T-helper 9 cell (primary cell): ENCODE measurements at regions not wholly inside any gene's neighbourhood (a gene's known extent, or its start where the extent isn't known, plus 50 kb on each side); places are given as distances from the start of the nearest gene placed in this dataset.
"Not testable (repeated sequence)": the region's sequence is repeated elsewhere in the genome, so short reads cannot be mapped to it uniquely, and the experiment has no call there.

ENCODE experiments used
- DNase-seq: peaks from one replicate; pipeline ENCODE4 v3.0.0-alpha.2; 2020

DNA sequence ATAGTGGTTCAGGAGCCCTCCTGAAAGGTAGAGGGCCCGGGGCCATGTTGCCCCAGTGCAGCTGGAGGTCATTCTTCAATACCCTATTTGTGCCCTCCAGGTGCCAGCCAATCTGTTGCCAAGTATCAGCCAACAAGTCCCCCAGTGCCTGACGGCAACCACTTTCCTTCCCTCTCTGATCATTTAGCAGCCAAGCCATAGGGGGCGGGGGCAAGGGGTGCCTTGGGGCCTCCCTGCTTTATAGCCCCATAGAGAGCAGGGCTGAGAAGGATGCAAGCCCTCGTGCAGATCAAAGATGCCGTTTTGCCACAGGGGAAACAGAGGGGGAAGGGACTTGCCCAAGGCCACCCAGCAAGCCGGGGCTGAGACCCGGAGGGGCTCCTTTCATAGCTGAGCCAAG, 149.0 kb upstream of the CHST15 start:
- no peak for DNase-seq

DNA sequence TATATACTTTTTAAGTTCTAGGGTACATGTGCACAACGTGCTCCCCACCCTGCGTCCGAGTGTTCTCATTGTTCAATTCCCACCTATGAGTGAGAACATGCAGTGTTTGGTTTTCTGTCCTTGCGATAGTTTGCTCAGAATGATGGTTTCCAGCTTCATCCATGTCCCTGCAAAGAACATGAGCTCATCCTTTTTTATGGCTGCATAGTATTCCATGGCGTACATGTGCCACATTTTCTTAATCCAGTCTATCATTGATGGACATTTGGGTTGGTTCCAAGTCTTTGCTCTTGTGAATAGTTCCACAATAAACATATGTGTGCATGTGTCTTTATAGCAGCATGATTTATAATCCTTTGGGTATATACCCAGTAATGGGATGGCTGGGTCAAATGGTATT, 148.1 kb upstream of the CHST15 start:
- DNase-seq: not testable (repeated sequence)

DNA sequence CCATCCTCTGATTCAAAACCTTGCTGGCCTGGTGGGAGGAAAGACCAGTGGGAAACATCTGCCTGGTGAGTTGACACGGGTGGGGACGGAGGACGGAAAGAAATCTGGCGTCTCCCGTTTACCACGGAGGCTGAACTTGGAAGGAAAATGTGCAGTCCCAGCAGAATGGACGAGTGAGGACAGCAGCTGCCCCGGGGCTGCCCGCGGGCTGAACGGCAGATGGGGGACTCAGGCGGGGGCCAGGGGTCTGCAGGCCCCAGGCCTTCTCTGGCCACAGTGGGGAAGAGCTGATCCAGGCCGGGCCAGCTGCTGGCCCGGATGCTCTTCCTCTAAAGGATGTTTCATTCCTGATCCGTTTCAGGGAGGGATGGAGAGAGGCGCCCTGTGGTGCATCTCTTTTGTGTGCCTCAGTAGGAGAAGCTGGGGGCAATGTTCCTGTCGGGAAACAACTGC, 147.5 kb upstream of the CHST15 start:
- DNase-seq: no peak

DNA sequence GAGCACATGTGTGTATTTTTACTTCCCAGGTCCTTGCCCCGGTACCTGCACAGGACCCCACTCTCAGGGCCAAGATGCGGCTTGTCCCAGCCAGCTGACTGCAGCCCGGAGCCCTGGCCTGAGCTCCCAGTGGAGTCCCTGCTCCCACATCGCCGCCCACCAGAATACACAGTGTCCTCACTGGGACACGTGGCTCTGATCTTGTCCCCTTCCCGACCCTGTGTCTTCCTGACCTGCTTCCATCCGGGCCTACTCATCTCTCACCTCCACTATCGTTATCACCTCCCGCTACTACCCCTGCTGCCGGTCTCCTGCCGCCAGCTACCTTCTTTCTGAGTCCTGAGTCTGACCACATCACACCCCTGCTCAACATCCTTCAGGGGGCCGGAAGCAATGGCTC, 146.3 kb upstream of the CHST15 start:
- DNase-seq: no peak

DNA sequence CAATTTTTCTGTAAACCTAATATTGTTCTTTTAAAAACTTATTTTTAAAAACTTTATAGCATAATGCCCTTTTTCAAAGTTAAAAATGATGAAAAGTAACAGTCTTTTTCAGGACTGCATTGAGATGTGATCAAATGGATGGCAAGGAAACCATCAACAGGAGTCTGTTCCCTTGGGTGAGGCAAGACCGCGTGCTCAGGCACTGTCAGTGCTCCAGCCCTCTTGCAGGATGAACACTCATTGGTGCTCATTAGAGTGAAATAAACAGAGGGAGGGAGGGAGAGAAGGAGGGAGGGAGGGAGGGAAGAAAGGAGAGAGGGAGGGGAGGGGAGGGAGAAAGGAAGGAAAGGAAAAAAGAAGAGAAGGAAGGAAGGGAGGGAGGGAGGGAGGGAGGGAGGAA, 145.7 kb upstream of the CHST15 start:
- DNase-seq: no peak

DNA sequence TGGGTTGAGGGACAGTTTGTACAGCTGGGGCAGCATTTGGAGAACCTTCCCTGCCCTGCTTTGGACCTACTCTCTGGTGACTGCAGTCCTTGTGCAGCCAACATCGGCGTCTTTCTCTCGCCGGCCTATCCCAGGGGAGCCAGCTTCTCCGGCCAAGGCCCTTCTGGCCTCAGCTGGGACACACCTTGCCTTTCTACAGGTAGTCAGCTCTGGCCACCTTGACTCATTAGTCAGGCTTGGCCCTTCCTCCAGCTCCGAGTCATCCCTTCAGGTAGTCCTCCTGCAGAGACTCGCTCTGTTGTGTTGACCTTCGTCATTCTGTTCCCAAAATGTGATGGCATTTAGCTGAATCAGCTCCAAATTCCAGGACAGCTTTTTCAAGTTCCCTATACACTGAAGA, 145.0 kb upstream of the CHST15 start:
- no peak for DNase-seq

DNA sequence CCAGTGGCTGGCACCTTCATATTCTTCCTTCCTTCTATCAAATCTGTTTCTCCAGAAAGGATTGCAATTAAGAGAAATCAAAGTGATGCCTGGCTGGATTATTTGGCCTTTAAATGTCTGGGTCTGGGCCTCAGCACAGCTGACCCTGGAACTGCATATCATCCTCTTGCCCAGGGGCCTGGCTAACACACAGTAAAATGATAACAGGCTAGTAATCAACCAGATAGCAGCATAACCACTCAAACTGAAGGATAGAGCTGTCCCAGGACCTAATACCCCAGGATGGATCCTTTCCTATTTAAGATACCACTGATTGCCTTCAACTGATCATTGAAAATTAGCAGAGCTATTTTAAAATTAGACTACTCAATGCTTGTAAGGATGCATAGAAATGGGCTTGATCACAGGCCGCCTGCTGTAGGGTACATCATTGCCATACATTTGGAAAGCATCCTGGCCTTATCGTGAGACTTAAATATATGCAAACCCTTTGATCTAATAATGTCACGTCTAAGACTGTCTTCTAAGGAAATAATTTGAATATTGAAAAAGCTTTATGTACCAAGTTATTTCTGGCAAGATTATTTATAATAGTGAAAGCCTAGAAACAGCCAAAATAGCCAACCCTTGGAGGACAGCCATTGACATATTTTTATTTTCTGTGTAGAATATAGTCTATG, 144.0 kb upstream of the CHST15 start:
- DNase-seq: no peak

DNA sequence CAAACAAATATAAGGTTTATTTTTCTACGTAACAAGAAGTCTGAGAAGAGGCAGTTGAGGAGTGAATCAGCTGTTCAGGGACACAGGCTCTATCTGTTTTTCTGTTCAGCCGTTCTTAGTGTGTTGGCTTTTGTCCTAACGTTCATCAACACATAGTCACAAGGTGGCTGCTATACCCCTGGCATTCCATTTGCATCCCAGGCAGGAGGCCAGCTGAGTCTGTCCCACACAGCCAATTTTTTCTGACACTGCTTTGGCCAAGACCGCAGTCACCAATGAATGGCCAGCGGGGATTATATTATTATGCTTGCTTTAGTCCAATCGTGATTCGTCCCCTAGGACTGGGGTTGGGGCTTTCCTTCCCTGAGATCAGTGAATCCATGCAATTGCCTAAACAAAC, 143.4 kb upstream of the CHST15 start:
- DNase-seq: no peak

DNA sequence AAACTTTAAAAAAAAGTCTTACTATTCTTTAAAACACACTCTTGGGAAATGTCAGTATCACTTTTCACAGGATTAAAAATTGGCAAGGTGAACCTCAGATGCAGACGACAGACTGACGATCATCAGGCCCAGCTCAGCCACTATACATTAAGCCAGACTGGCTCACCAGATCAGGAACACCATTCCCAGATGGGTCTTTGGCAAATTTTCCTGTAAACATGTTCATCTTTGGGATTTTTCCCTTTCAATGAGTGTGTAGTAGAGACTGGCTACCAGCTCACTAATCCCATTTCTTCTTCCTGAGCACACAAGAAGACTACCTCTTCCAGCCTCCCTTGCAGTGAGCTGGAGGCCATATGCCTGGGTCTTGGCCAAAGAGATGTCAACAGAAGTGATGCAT, 142.7 kb upstream of the CHST15 start:
- DNase-seq: no peak

DNA sequence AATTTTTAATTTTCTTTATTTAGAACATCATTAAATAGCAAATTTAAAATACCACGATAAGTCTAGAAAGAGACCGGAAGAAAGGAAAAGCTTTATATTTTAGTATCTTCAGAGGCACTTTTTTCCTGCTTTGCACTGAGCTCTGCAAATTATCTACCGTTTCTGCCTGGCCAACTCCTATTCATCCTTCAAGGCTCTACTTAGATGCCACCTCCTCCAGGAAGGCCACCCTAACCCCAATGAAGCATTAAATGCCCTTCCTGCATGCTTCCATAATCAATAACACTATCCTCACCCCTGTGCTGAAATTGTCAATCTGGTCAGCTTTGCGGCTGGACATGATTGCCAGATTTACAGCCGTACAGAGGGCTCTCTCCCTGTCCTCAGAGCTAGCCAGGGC, 141.8 kb upstream of the CHST15 start:
- no peak for DNase-seq

DNA sequence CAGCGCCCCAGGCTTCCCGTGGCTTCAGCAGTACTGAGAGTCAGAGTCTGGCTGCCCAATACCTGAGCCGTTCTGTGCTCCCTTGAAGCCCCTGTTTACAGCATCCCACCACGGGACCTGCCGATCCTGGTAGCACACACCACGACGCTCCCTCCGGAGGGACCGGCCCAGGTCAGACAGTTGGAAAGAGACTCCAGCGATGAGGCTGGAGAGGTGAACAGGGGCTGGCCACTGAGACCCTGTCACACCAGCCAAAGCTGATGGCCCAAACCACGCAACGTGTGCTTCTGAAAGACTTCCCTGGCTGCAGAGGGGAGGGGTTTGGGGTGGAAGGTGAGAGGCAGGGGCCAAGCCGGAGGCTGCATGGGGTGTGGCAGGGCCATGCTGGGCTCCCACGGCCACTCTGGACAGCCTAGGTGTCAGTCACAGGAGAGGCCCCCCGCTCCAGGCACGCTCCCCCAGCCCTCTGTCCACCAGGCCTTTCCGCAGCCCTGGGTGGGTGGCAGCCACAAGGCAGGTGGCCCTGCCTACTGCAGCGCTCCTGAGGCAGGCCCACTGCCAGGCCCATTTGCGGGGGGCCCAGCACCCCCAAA, 140.2 kb upstream of the CHST15 start:
- DNase-seq: no peak

DNA sequence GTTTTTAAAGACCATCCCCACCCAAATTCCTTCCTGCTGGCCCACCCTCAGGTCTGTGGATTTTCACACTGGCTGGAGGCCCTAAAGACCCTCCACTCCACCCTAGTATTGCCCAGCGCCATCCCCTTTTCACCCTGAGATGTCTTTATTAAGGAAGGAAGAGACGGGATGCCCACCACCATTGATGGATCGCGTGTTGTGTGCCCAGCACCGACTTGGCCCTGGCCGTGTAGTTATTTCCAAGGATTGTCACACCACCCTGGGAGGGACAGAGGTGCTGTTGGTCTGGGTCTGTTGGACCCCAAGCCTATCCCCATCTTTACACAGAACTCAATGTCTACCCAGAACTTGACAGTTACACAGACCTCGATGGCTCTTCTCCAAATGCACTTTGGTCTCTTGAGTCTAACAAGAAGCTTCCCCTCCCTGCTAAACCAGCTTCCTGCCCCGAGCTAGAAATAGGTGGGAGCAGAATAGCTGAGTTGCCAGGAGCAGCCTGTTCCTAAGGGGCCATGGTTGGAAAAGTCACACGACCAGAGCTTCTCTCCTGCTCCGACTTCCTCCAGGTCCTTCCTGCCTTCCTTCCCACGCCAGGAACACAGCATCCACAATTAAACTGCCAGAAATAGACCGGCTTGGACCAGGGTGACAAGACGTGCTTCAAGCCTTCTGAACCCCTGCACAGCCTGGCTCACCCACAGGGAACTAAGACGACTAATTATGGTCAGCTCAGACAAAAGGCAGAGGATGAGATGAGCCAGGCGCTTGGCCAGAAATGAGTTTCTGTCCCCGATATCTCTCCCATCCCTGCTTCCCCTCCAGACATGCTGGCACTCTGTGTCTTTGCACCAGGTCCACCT, 139.5 kb upstream of the CHST15 start:
- no peak for DNase-seq

DNA sequence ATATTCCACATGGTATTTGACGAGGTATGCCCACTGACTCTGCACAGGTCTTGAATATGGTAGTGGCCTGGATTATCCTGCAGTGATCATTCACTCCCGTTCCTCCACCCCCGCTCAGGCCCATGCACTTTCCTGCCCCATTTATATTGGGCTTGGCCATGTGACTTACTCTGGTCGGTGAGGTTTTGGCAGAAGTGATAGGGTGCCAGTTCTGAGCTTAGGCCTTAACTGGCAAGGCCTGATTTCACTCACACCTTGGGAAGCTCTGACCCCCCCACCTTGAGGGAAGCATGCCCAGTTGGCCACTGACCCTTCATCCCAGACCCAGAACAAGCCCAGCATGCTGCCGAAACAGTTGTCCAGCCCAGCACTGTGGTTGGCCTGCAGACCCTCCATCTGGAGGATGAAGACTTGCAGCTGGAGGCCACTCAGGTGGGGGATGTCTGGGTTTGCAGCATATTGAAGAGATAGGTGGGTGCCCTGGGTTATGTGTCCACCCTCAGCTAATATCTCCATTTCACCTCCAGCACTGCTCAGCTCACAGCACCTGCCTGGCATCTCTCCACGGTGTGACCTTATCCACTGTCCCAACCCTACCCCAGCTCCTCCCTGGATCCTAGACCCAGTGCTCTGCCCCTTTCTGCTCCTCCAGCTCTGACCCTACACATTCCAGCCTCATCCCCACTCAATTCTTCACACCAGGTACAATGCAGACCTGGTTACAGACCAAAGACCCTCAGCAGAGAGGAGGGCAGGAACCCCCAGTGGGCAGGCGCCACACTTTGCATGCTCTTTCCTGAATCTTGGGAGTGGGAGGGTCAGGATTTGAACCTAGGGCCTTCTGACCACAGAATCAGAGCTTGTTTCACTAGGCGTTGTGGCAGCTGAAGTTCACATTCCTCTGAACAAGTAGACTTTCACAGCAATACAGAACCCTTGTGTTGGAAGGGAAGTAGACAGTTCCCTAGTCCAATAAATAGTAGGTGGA, 138.1 kb upstream of the CHST15 start:
- DNase-seq: peak; percentile 36

DNA sequence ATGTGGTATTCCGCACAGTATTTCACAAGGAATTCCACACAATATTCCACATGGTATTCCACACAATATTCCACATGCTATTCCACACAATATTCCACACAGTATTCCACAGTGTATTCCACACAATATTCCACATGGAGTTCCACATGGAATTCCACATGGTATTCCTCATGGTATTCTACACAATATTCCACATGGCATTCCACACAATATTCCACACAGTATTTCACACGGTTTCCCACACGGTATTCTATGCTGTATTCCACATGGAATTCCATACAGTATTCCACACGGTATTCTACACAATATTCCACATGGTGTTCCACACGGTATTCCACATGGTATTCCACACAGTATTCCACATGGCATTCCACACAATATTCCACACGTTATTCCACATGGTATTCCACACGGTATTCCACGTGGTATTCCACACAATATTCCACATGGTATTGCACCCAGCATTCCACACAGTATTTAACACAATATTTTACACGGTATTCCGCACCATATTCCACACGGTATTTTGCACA, 137.3 kb upstream of the CHST15 start:
- no peak for DNase-seq

DNA sequence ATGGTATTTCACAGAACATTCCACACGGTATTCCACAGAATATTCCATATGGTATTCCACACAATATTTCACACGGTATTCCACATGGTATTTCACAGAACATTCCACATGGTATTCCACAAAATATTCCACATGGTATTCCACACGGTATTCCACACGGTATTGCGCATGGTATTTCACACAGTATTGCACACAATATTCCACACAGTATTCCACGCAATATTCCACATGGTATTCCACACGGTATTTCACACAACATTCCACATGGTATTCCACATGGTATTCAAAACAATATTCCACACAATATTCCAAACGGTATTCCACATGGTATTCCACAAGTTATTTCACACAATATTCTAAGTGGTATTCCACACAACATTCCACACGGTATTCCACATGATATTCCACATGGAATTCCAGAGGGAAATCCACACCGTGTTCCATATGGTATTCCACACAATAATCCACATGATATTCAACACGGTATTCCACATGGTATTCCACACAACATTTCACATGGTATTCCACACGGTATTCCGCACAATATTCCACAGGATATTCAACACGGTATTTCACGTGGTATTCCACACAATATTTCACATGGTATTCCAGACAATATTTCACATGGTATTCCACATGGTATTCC, 136.7 kb upstream of the CHST15 start:
- DNase-seq: no peak

DNA sequence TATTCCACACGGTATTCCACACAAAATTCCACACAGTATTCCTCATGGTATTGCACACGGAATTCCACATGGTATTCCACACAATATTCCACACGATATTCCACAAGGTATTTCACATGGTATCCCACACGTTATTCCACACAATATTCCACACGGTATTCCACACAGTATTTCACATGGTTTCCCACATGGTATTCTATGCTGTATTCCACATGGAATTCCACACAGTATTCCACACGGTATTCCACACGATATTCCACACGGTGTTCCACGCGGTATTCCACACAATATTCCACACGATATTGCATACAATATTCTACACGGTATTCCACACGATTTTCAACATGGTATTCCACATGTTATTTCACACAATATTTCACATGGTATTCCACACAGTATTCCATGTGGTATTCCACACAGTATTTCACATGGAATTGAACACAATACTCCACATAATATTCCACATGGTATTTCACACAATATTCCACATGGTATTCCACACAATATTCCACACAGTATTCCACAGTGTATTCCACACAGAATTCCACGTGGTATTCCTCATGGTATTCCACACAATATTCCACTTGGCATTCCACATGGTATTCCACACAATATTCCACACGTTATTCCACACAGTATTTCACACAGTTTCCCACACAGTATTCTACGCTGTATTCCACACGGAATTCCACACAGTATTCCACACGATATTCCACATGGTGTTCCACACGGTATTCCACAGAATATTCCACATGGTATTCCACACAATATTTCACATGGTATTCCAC, 136.0 kb upstream of the CHST15 start:
- DNase-seq: no peak

DNA sequence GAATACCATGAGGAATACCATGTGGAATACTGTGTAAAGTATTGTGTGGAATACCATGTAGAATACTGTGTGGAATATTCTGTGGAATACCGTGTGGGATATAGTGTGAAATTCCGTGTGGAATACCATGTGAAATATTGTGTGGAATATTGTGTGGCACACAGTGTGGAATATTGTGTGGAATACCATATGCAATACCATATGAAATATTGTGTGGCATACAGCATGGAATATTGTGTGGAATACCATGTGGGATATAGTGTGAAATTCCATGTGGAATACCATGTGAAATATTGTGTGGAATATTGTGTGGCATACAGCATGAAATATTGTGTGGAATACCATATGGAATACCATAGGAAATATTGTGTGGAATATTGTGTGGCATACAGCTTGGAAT, 135.1 kb upstream of the CHST15 start:
- no peak for DNase-seq

DNA sequence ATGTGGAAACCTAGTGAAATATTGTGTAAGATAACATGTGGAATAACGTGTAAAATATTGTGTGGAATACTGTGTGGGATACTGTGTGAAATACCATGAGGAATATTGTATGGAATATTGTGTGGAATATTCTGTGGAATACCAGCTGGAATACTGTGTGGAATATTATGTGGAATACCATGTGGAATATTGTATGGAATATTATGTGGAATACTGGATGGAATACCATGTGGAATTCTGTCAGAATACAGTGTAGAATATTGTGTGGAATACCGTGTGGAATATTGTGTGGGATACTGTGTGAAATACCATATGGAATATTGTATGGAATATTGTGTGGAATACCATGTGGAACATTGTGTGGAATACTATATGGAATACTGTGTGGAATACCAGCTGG, 134.6 kb upstream of the CHST15 start:
- no peak for DNase-seq

DNA sequence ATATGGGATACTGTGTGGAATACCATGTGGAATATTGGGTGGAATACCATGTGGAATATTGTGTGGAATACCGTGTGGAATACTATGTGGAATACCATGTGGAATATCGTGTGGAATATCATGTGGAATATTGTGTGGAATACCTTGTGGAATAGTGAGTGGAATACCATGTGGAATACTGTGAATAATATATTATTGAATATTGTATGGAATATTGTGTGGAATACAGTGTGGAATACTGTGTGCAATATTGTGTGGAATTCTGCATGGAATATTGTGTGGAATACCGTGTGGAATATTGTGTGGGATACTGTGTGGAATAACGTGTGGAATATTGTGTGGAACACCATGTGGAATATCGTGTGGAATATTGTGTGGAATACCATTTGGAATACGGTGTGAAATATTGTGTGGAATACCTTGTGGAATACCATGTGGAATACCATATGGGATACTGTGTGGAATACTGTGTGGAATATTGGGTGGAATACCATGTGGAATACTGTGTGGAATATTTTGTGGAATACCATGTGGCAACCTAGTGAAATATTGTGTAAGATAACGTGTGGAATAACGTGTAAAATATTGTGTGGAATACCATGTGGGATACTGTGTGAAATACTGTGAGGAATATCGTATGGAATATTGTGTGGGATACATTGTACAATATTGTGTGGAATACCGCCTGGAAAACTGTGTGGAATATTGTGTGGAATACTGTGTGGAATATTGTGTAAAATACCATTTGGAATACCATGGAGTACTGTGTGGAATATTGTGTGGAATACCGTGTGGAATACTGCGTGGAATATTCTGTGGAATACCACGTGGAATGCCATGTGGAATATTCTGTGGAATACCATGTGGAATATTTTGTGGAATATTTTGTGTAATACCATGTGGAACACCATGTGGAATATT, 133.9 kb upstream of the CHST15 start:
- DNase-seq: no peak
